Astrocyte (in vitro differentiated cells and primary cell): ENCODE measurements at regions not wholly inside any gene's neighbourhood (a gene's known extent, or its start where the extent isn't known, plus 50 kb on each side); places are given as distances from the start of the nearest gene placed in this dataset.

Experiments used
- DNase-seq: peaks from one replicate; pipeline ENCODE4 v3.0.0-alpha.2; 2010; ENCODE audit warnings: low read depth
- FAIRE-seq: peaks from 2 replicates; lab custom pipeline; 2011; peaks lifted over from hg19 to GRCh38; lab: Jason Lieb, UNC
- H2AFZ ChIP-seq: 2 replicates; pipeline ENCODE4 v1.6.0; 2012; ENCODE audit warnings: low read depth, low read length, inconsistent platforms
- H3K27ac ChIP-seq: 2 replicates; pipeline ENCODE4 v1.5.1; 2011; ENCODE audit warnings: low read depth, low read length, inconsistent platforms
- H3K27me3 ChIP-seq: 2 replicates; pipeline ENCODE4 v1.6.0; 2011; ENCODE audit warnings: low read length, inconsistent platforms; ENCODE audit not compliant: insufficient read depth
- H3K36me3 ChIP-seq: 2 replicates; pipeline ENCODE4 v1.5.1; 2011; ENCODE audit warnings: low read length, inconsistent platforms; ENCODE audit not compliant: insufficient read depth
- H3K4me1 ChIP-seq: 2 replicates; pipeline ENCODE4 v1.5.1; 2011; ENCODE audit warnings: low read length, inconsistent platforms; ENCODE audit not compliant: insufficient read depth
- H3K4me2 ChIP-seq: 2 replicates; pipeline ENCODE4 v1.6.0; 2012; ENCODE audit warnings: low read length, inconsistent platforms
- H3K4me3 ChIP-seq: 2 replicates; pipeline ENCODE4 v1.5.1; 2011; ENCODE audit warnings: low read depth, mild to moderate bottlenecking, low read length, inconsistent platforms; ENCODE audit not compliant: insufficient read depth
- H3K79me2 ChIP-seq: 2 replicates; pipeline ENCODE4 v1.6.0; 2012; ENCODE audit warnings: mild to moderate bottlenecking, low read length, inconsistent platforms; ENCODE audit not compliant: insufficient read depth
- H3K9ac ChIP-seq: 2 replicates; pipeline ENCODE4 v1.6.0; 2012; ENCODE audit warnings: mild to moderate bottlenecking, low read length, inconsistent platforms
- H3K9me3 ChIP-seq: 2 replicates; pipeline ENCODE4 v1.5.1; 2012; ENCODE audit warnings: low read depth, mild to moderate bottlenecking, low read length, inconsistent platforms; ENCODE audit not compliant: insufficient read depth
- H4K20me1 ChIP-seq: 2 replicates; pipeline ENCODE4 v1.6.0; 2012; ENCODE audit warnings: low read length, inconsistent platforms; ENCODE audit not compliant: insufficient read depth
- H3K27ac Mint-ChIP-seq: one replicate; pipeline ENCODE4 v1.8.0; 2021; ENCODE audit warnings: mild to moderate bottlenecking, mixed read lengths; ENCODE audit not compliant: unreplicated experiment
- H3K27me3 Mint-ChIP-seq: one replicate; pipeline ENCODE4 v1.8.0; 2021; ENCODE audit warnings: low read depth, mixed read lengths; ENCODE audit not compliant: unreplicated experiment
- H3K36me3 Mint-ChIP-seq: one replicate; pipeline ENCODE4 v1.8.0; 2021; ENCODE audit warnings: low read depth, mixed read lengths; ENCODE audit not compliant: unreplicated experiment
- H3K4me1 Mint-ChIP-seq: one replicate; pipeline ENCODE4 v1.8.0; 2021; ENCODE audit warnings: low read depth, mixed read lengths; ENCODE audit not compliant: unreplicated experiment
- H3K4me3 Mint-ChIP-seq: one replicate; pipeline ENCODE4 v1.8.0; 2021; ENCODE audit warnings: mild to moderate bottlenecking, moderate library complexity, mixed read lengths; ENCODE audit not compliant: unreplicated experiment
- H3K9me3 Mint-ChIP-seq: one replicate; pipeline ENCODE4 v1.8.0; 2021; ENCODE audit warnings: mild to moderate bottlenecking, mixed read lengths; ENCODE audit not compliant: unreplicated experiment
- CTCF ChIP-seq: IDR thresholded peaks from 2 replicates; pipeline ENCODE4 v1.5.1; 2011; ENCODE audit warnings: low read depth, mild to moderate bottlenecking, inconsistent platforms, low read length, moderate library complexity; ENCODE audit not compliant: insufficient read depth
- EZH2 ChIP-seq: IDR thresholded peaks from 2 replicates; pipeline ENCODE4 v1.6.1; 2012; ENCODE audit warnings: mild to moderate bottlenecking, low read length, inconsistent platforms; ENCODE audit not compliant: insufficient read depth

DNA sequence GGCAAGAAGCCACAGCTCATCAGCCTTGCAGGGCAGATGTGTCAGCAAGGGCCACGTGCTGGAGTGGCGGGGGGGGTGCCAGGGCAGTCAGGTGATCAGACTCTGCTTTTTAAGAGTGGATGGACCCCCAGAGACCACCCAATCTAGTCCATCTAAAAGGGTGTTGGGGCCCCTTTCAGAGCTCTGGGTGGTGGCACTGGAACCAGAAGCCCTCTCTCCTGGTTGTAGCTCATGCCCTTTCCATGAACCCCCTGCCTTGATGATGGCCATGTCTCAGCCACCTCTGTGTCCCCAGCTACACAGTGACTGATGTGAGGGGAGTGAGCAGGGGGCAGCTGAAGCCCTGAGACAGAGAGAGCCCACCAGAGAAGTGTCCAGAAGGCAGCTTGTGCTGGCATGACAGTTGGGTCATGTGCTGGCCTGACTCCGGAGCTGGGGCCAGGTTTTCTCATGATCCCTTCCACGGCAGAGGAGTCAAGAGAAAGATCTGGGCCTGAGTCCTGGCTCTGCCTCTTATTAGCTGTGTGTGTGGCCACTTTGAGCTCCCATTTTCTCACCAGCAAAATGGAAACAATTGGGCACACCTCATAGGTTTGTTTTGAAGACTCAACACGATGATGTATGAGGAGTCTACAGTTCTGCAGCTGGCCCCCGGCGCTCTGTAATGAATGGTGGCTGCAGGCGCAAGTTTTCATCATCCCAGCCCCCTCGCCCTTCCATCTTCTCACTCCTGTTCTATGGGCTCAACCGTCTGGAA lies 195.7 kb downstream of the ZFP36L2 start:
- Mint-ChIP-seq H3K36me3 (no peaks in the 10 kb centered on the region), H3K4me1 (peaks cover 2% of the 10 kb centered on the region), H3K4me3 (no peak overlapping the region), H3K27ac (no peak overlapping the region), H3K27me3 (peaks cover 25% of the 10 kb centered on the region), H3K9me3 (no peaks in the 10 kb centered on the region)
- Histone ChIP-seq H3K4me1 (no peaks in the 10 kb centered on the region), H3K79me2 (no peaks in the 10 kb centered on the region), H3K9ac (no peak overlapping the region), H4K20me1 (no peaks in the 10 kb centered on the region), H3K27ac (no peak overlapping the region), H3K27me3 (no peaks in the 10 kb centered on the region), H3K9me3 (no peaks in the 10 kb centered on the region), H3K4me3 (no peak overlapping the region), H3K36me3 (no peaks in the 10 kb centered on the region), H2AFZ (no peak overlapping the region), H3K4me2 (no peak overlapping the region)
- DNase-seq (no peak), FAIRE-seq (no peak)
- no peak for TF ChIP-seq CTCF
- no peak for TF ChIP-seq EZH2

DNA sequence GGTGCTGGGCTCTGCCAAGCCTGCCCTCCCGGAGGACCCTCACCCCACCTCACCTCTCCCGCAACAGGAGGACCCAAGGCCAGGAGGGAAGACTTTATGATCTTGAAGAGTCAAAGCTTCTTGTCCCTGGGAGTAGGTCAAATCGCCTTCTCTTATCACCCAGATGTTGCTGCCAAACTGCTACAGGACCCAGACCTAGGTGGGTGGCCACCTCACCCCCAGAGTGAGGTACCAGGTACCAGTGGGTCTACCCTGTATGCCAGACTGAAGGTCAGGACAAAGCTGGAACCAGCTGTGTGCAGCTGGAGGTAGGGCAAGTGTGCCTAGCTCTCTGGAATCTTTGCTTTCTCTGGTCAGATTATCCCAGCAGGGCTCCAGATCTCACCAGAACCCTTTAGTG lies 197.2 kb downstream of the ZFP36L2 start:
- no peak overlapping the region for H3K27ac ChIP-seq
- H3K79me2 ChIP-seq = no peaks in the 10 kb centered on the region
- no peak for FAIRE-seq
- H3K27me3 Mint-ChIP-seq = peaks cover 25% of the 10 kb centered on the region
- peaks cover 12% of the 10 kb centered on the region for H3K4me1 Mint-ChIP-seq
- H3K9me3 Mint-ChIP-seq = no peaks in the 10 kb centered on the region
- no peak overlapping the region for H3K4me2 ChIP-seq
- H2AFZ ChIP-seq = no peak overlapping the region
- no peaks in the 10 kb centered on the region for H4K20me1 ChIP-seq
- no peaks in the 10 kb centered on the region for H3K36me3 ChIP-seq
- no peak overlapping the region for H3K9ac ChIP-seq
- H3K9me3 ChIP-seq = no peaks in the 10 kb centered on the region
- H3K27me3 ChIP-seq = no peaks in the 10 kb centered on the region
- TF ChIP-seq CTCF (no peak), EZH2 (no peak)
- no peak for DNase-seq
- peaks cover 11% of the 10 kb centered on the region for H3K4me1 ChIP-seq
- H3K4me3 Mint-ChIP-seq = no peak overlapping the region
- H3K36me3 Mint-ChIP-seq = no peaks in the 10 kb centered on the region
- H3K27ac Mint-ChIP-seq = no peak overlapping the region
- H3K4me3 ChIP-seq = no peak overlapping the region

GRCh38 chr2:43028188-43028587 lies 198.2 kb downstream of the ZFP36L2 start:
- Histone ChIP-seq H3K27me3 (no peaks in the 10 kb centered on the region), H3K36me3 (no peaks in the 10 kb centered on the region), H3K79me2 (no peaks in the 10 kb centered on the region), H4K20me1 (no peaks in the 10 kb centered on the region), H3K4me1 (peaks cover 11% of the 10 kb centered on the region), H3K9ac (no peak overlapping the region), H3K4me2 (no peak overlapping the region), H2AFZ (no peak overlapping the region), H3K27ac (no peak overlapping the region), H3K4me3 (no peak overlapping the region), H3K9me3 (no peaks in the 10 kb centered on the region)
- H3K36me3 Mint-ChIP-seq = no peaks in the 10 kb centered on the region
- H3K4me1 Mint-ChIP-seq = peaks cover 12% of the 10 kb centered on the region
- FAIRE-seq = no peak
- no peak for DNase-seq
- no peak overlapping the region for H3K4me3 Mint-ChIP-seq
- H3K9me3 Mint-ChIP-seq = no peaks in the 10 kb centered on the region
- no peak for TF ChIP-seq EZH2
- TF ChIP-seq CTCF = no peak
- H3K27ac Mint-ChIP-seq = no peak overlapping the region
- peaks cover 30% of the 10 kb centered on the region for H3K27me3 Mint-ChIP-seq
